Stomach (tissue), 8 donors: ENCODE measurements at regions not wholly inside any gene's neighbourhood (a gene's known extent, or its start where the extent isn't known, plus 50 kb on each side); places are given as distances from the start of the nearest gene placed in this dataset.

Experiments
- DNase-seq, 2 donors: peaks; one replicate each; pipeline versions ENCODE4 v3.0.0 to v3.0.0-alpha.2; 2013 to 2019
- H3K27ac ChIP-seq, 5 donors: fragments of 200-600 bp in 4 of 5; sonication (generic) in 4 of 5; one replicate each; pipeline ENCODE4 v1.5.1; 2013 to 2019; ENCODE audit warnings: mild to moderate bottlenecking in 1 of 5, moderate library complexity in 1 of 5
- H3K27me3 ChIP-seq, 3 donors: fragments of 200-600 bp; sonication (generic); one replicate each; pipeline ENCODE4 v1.5.1; 2017 to 2019; ENCODE audit warnings: mixed run types in 1 of 3
- H3K36me3 ChIP-seq, 4 donors: fragments of 200-600 bp; sonication (generic); 1 replicate in 3 of 4; 2 replicates in 1 of 4; pipeline ENCODE4 v1.5.1; 2016 to 2019
- H3K4me1 ChIP-seq, 4 donors: fragments of 200-600 bp; sonication (generic); one replicate each; pipeline ENCODE4 v1.5.1; 2016 to 2019
- H3K4me3 ChIP-seq, 4 donors: fragments of 200-600 bp; sonication (generic) in 3 of 4; one replicate each; pipeline ENCODE4 v1.5.1; 2016 to 2019; ENCODE audit warnings: mild to moderate bottlenecking in 1 of 4
- H3K9me3 ChIP-seq, 4 donors: fragments of 200-600 bp; sonication (generic); one replicate each; pipeline ENCODE4 v1.5.1; 2016 to 2019
- CTCF ChIP-seq, 7 experiments: fragments of 450-650 bp in 4 of 7; fragments of 200-600 bp in 3 of 7; sonication (generic) in 3 of 7; IDR thresholded peaks; one replicate each; pipeline ENCODE4 v1.5.1; 2016 to 2019; ENCODE audit warnings: antibody characterized with exemption in 7 of 7, control low read depth in 2 of 7, mild to moderate bottlenecking in 1 of 7
- EP300 ChIP-seq: sonication (generic); formaldehyde crosslinking; IDR thresholded peaks from one replicate; pipeline ENCODE4 v1.6.1; 2017; ENCODE audit warnings: antibody characterized with exemption
- POLR2A ChIP-seq, 4 donors: fragments of 450-650 bp; IDR thresholded peaks; one replicate each; pipeline ENCODE4 v1.6.1; 2016; ENCODE audit warnings: antibody characterized with exemption in 4 of 4, control low read depth in 2 of 4, mild to moderate bottlenecking in 1 of 4, moderate library complexity in 1 of 4
- POLR2AphosphoS5 ChIP-seq, 3 donors: sonication (generic); formaldehyde crosslinking; IDR thresholded peaks; one replicate each; pipeline ENCODE4 v1.6.1; 2016; ENCODE audit warnings: antibody characterized with exemption in 3 of 3
- WGBS, 5 donors: extraction: QIAGEN DNeasy Blood & Tissue Kit in 3 of 5; methylation state at CpG; one replicate each; pipeline versions ENCODE4 v1.1.5 to v1.1.7; 2013 to 2018; 5-methylcytosine and 5-hydroxymethylcytosine counted together
- intact Hi-C: fragments of 100-400 bp; cut with DNase I; formaldehyde crosslinking; loops from one replicate; pipeline ENCODE4 v1.15.1; 2023; ENCODE audit warnings: low total_unique reads
- donor health status: healthy with polysubstance abuse.
- donor health status: Bipolar disorder and iron deficiency.
- donor health status: healthy.

GRCh38 chr2:242032780-242033656 lies 163.5 kb downstream of the RTP5 start:
- Histone ChIP-seq H3K27me3 (peaks cover 0 to 72% (median 6%) of the 10 kb centered on the region in 3 donors), H3K4me1 (no peaks in the 10 kb centered on the region), H3K4me3 (no peak overlapping the region), H3K36me3 (no peaks in the 10 kb centered on the region), H3K27ac (no peak overlapping the region), H3K9me3 (no peaks in the 10 kb centered on the region)
- DNase-seq = no peak
- 76 to 84% (median 80%) methylated on average over 18 to 20 of the region's 20 CpGs for WGBS, 5 donors
- intact Hi-C loops = no loop called here
- TF ChIP-seq EP300 (no peak), POLR2AphosphoS5 (IDR thresholded peaks at IDR 0.05) (no peak), CTCF (IDR thresholded peaks at IDR 0.05) (no peak), POLR2A (IDR thresholded peaks at IDR 0.05) (no peak)

GRCh38 chr2:242034138-242034537 lies 164.6 kb downstream of the RTP5 start:
- no peak for DNase-seq
- H3K9me3 ChIP-seq = no peaks in the 10 kb centered on the region
- peaks cover 0 to 73% (median 6%) of the 10 kb centered on the region in 3 donors for H3K27me3 ChIP-seq
- no peak overlapping the region for H3K27ac ChIP-seq
- H3K36me3 ChIP-seq = no peaks in the 10 kb centered on the region
- intact Hi-C loops = no loop called here
- H3K4me1 ChIP-seq = no peaks in the 10 kb centered on the region
- WGBS, 5 donors = 55 to 71% (median 63%) methylated on average over 6 of the region's 6 CpGs
- H3K4me3 ChIP-seq = no peak overlapping the region
- TF ChIP-seq POLR2AphosphoS5 (IDR thresholded peaks at IDR 0.05) (no peak), EP300 (no peak), POLR2A (IDR thresholded peaks at IDR 0.05) (no peak), CTCF (IDR thresholded peaks at IDR 0.05) (no peak)

GRCh38 chr2:242034996-242035814 lies 165.7 kb downstream of the RTP5 start:
- DNase-seq = peak in 1 of 2 donors; percentile 24
- no peaks in the 10 kb centered on the region for H3K36me3 ChIP-seq
- intact Hi-C loops = no loop called here
- no peak overlapping the region for H3K4me3 ChIP-seq
- H3K27me3 ChIP-seq = peaks cover 0 to 73% (median 6%) of the 10 kb centered on the region in 3 donors
- H3K27ac ChIP-seq = no peak overlapping the region
- H3K4me1 ChIP-seq = no peaks in the 10 kb centered on the region
- H3K9me3 ChIP-seq = no peaks in the 10 kb centered on the region
- TF ChIP-seq POLR2AphosphoS5 (IDR thresholded peaks at IDR 0.05) (no peak), POLR2A (IDR thresholded peaks at IDR 0.05) (no peak), EP300 (no peak), CTCF (IDR thresholded peaks at IDR 0.05) (no peak)
- 81 to 88% (median 85%) methylated on average over 36 to 37 of the region's 37 CpGs for WGBS, 5 donors

- Histone ChIP-seq H3K36me3 (no peaks in the 10 kb centered on the region), H3K4me3 (no peak overlapping the region), H3K27me3 (peaks cover 0 to 75% (median 7%) of the 10 kb centered on the region in 3 donors), H3K9me3 (no peaks in the 10 kb centered on the region), H3K27ac (no peak overlapping the region), H3K4me1 (no peaks in the 10 kb centered on the region)
- no peak for TF ChIP-seq POLR2A (IDR thresholded peaks at IDR 0.05)
- no peak for TF ChIP-seq EP300
- TF ChIP-seq CTCF (IDR thresholded peaks at IDR 0.05) = no peak
- TF ChIP-seq POLR2AphosphoS5 (IDR thresholded peaks at IDR 0.05) = no peak
- DNase-seq = peak in 1 of 2 donors; percentile 14
- WGBS, 5 donors = 74 to 81% (median 79%) methylated on average over 9 to 17 of the region's 17 CpGs
- intact Hi-C loops = no loop called here
These were observed 166.5 kb downstream of the RTP5 start for GRCh38 chr2:242035858-242036652.
